ENCODE measurements at regions not wholly inside any gene's neighbourhood (a gene's known extent, or its start where the extent isn't known, plus 50 kb on each side); places are given as distances from the start of the nearest gene placed in this dataset.

DNA sequence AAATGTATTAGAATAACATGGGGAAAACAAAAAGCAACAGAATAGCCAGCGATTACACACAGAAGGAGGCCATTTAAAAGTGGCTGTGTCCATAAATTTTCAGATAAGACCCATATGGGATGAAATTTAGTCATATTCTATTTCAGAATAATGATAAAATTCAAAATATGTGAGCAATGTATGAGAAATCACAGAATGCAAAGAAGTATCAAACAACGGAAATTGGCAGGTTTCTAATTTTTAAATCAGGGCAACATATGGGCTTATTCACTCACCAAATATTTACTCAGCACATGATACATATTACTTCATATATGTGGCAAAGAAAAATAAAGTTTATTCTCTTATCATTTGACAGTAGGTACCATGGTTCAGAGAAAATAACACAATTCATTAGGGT lies 208.5 kb downstream of the GRB14 start:
- no peaks in the 10 kb centered on the region for H3K36me3 Mint-ChIP-seq
- H3K27ac Mint-ChIP-seq = no peak overlapping the region
- H3K4me3 Mint-ChIP-seq = no peak overlapping the region
- WGBS (ENCODE audit: insufficient coverage) = 88% methylated on average over 1 of the region's 2 CpGs
- TF ChIP-seq, protein P1, sequence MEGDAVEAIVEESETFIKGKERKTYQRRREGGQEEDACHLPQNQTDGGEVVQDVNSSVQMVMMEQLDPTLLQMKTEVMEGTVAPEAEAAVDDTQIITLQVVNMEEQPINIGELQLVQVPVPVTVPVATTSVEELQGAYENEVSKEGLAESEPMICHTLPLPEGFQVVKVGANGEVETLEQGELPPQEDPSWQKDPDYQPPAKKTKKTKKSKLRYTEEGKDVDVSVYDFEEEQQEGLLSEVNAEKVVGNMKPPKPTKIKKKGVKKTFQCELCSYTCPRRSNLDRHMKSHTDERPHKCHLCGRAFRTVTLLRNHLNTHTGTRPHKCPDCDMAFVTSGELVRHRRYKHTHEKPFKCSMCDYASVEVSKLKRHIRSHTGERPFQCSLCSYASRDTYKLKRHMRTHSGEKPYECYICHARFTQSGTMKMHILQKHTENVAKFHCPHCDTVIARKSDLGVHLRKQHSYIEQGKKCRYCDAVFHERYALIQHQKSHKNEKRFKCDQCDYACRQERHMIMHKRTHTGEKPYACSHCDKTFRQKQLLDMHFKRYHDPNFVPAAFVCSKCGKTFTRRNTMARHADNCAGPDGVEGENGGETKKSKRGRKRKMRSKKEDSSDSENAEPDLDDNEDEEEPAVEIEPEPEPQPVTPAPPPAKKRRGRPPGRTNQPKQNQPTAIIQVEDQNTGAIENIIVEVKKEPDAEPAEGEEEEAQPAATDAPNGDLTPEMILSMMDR (IDR thresholded peaks at IDR 0.05) = no peak
- intact Hi-C loops (cut with micrococcal nuclease) = no loop called here
- Histone ChIP-seq H3K27me3 (ENCODE audit: control insufficient read depth, insufficient read depth, low read length) (no peaks in the 10 kb centered on the region), H3K4me1 (ENCODE audit: control insufficient read depth, insufficient read depth, low read length) (no peaks in the 10 kb centered on the region), H3K4me3 (ENCODE audit: low read length) (no peak overlapping the region), H3K27ac (ENCODE audit: low read length) (no peak overlapping the region), H3K36me3 (ENCODE audit: control insufficient read depth, insufficient read depth, low read length) (no peaks in the 10 kb centered on the region), H3K9me3 (ENCODE audit: control insufficient read depth, insufficient read depth, low read length) (no peaks in the 10 kb centered on the region)
- H3K4me1 Mint-ChIP-seq = no peaks in the 10 kb centered on the region
- H3K27me3 Mint-ChIP-seq (ENCODE audit: low read depth in 2 of 2) = no peaks in the 10 kb centered on the region
- ATAC-seq (no peak), DNase-seq (no peak)
- H3K9me3 Mint-ChIP-seq = peaks cover 10 to 12% of the 10 kb centered on the region in 2 donors

DNA sequence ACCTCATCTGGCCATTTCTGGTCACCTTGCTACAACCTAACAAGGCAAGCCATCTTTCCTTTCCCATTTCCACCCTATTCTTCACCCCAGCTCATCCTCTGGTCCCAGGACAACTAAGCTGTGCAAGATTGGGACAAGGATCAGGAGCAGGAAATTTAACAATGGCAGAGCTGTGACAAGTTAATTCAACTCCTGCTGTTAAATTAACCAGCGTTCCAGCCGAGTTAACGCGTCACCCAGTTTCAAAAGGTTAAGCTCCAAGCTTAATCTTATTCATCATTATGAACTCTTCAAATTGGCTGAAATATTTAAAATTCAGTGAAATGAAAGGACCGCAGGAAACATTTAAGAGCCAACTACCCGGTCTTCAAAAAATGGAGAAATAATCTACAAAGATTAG lies 231.9 kb downstream of the GRB14 start:
- Histone ChIP-seq H3K4me3 (ENCODE audit: low read length) (no peak overlapping the region), H3K4me1 (ENCODE audit: control insufficient read depth, insufficient read depth, low read length) (no peaks in the 10 kb centered on the region), H3K9me3 (ENCODE audit: control insufficient read depth, insufficient read depth, low read length) (no peaks in the 10 kb centered on the region), H3K27me3 (ENCODE audit: control insufficient read depth, insufficient read depth, low read length) (no peaks in the 10 kb centered on the region), H3K36me3 (ENCODE audit: control insufficient read depth, insufficient read depth, low read length) (no peaks in the 10 kb centered on the region), H3K27ac (ENCODE audit: low read length) (no peak overlapping the region)
- Mint-ChIP-seq H3K27ac (no peak overlapping the region), H3K4me3 (no peak overlapping the region), H3K9me3 (peaks cover 0 to 2% of the 10 kb centered on the region in 2 donors), H3K36me3 (no peaks in the 10 kb centered on the region), H3K4me1 (no peaks in the 10 kb centered on the region), H3K27me3 (ENCODE audit: low read depth in 2 of 2) (no peaks in the 10 kb centered on the region)
- WGBS (ENCODE audit: insufficient coverage) = 99% methylated on average over 6 of the region's 6 CpGs
- TF ChIP-seq, protein P1 (IDR thresholded peaks at IDR 0.05) = no peak
- ATAC-seq = no peak
- intact Hi-C loops (cut with micrococcal nuclease) = no loop called here
- DNase-seq = no peak

DNA sequence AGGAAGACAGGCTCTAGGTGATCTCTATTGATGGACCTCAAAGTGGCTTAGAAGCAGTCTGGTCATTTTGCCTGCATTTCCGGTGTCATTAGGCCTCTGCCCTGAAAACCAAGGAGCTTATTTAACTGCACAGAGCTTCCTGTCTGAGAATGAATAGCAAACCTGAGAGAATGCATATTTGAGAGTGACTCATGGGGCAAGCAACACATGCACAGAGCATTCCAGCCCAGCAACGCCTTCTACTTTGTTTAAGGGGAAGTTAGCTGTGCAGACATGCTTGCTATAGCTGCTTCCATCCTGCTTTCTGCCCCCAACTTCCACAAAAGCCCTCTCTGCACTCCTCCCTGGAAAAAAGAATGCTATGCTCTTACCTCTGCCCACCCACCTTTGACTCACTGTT lies 232.8 kb downstream of the GRB14 start:
- Mint-ChIP-seq H3K4me3 (no peak overlapping the region), H3K27ac (no peak overlapping the region), H3K36me3 (no peaks in the 10 kb centered on the region), H3K9me3 (peaks cover 0 to 2% of the 10 kb centered on the region in 2 donors), H3K27me3 (ENCODE audit: low read depth in 2 of 2) (no peaks in the 10 kb centered on the region), H3K4me1 (no peaks in the 10 kb centered on the region)
- WGBS (ENCODE audit: insufficient coverage) = 13% methylated on average over 2 of the region's 2 CpGs
- TF ChIP-seq, protein P1 (IDR thresholded peaks at IDR 0.05) = no peak
- H3K27me3 ChIP-seq (ENCODE audit: control insufficient read depth, insufficient read depth, low read length) = no peaks in the 10 kb centered on the region
- no peak overlapping the region for H3K4me3 ChIP-seq (ENCODE audit: low read length)
- ATAC-seq (no peak), DNase-seq (no peak)
- H3K36me3 ChIP-seq (ENCODE audit: control insufficient read depth, insufficient read depth, low read length) = no peaks in the 10 kb centered on the region
- no peaks in the 10 kb centered on the region for H3K4me1 ChIP-seq (ENCODE audit: control insufficient read depth, insufficient read depth, low read length)
- intact Hi-C loops (cut with micrococcal nuclease) = no loop called here
- no peaks in the 10 kb centered on the region for H3K9me3 ChIP-seq (ENCODE audit: control insufficient read depth, insufficient read depth, low read length)
- H3K27ac ChIP-seq (ENCODE audit: low read length) = no peak overlapping the region

DNA sequence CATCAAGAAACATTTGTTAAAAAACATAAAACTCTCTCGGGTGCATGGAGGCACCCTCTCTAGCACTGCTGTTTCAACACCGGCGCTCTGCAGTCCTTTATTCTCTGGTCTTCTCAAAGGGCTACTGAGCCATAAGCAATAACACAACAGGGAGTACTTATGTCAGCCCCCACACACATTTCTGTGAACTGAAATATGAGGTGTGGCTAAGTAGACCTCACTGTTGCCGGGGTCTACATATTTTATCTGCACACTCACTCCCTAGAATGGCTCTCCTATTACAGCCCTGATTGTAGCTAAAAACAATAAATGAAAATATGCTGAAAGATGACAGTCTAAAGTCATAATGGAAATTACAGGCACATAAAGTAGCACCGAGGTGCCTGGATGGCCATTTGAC lies 235.1 kb downstream of the GRB14 start:
- intact Hi-C loops (cut with micrococcal nuclease) = no loop called here
- no peaks in the 10 kb centered on the region for H3K9me3 ChIP-seq (ENCODE audit: control insufficient read depth, insufficient read depth, low read length)
- no peaks in the 10 kb centered on the region for H3K27me3 ChIP-seq (ENCODE audit: control insufficient read depth, insufficient read depth, low read length)
- no peaks in the 10 kb centered on the region for H3K36me3 ChIP-seq (ENCODE audit: control insufficient read depth, insufficient read depth, low read length)
- 88% methylated on average over 4 of the region's 5 CpGs for WGBS (ENCODE audit: insufficient coverage)
- DNase-seq (no peak), ATAC-seq (no peak)
- no peaks in the 10 kb centered on the region for H3K4me1 Mint-ChIP-seq
- no peak overlapping the region for H3K4me3 ChIP-seq (ENCODE audit: low read length)
- TF ChIP-seq, protein P1 (IDR thresholded peaks at IDR 0.05) = no peak
- H3K9me3 Mint-ChIP-seq = peaks cover 0 to 2% of the 10 kb centered on the region in 2 donors
- H3K27ac ChIP-seq (ENCODE audit: low read length) = no peak overlapping the region
- H3K27ac Mint-ChIP-seq = no peak overlapping the region
- H3K36me3 Mint-ChIP-seq = no peaks in the 10 kb centered on the region
- H3K4me3 Mint-ChIP-seq = no peak overlapping the region
- no peaks in the 10 kb centered on the region for H3K27me3 Mint-ChIP-seq (ENCODE audit: low read depth in 2 of 2)
- H3K4me1 ChIP-seq (ENCODE audit: control insufficient read depth, insufficient read depth, low read length) = no peaks in the 10 kb centered on the region
